ENCODE measurements at regions not wholly inside any gene's neighbourhood (a gene's known extent, or its start where the extent isn't known, plus 50 kb on each side); places are given as distances from the start of the nearest gene placed in this dataset.

- Histone ChIP-seq H3K4me3 (ENCODE audit: low read length) (no peak overlapping the region), H3K4me1 (ENCODE audit: insufficient read depth, low read length) (no peaks in the 10 kb centered on the region), H3K27ac (ENCODE audit: low read depth in 1 of 2, low read length in 2 of 2) (no peak overlapping the region), H3K27me3 (ENCODE audit: control insufficient read depth in 1 of 2, insufficient read depth in 2 of 2, low read length in 2 of 2) (peaks cover 0 to under 1% of the 10 kb centered on the region in 2 experiments), H3K9me3 (ENCODE audit: control insufficient read depth in 1 of 2, insufficient read depth in 1 of 2, low read length in 2 of 2) (no peaks in the 10 kb centered on the region), H3K36me3 (ENCODE audit: insufficient read depth, low read length) (no peaks in the 10 kb centered on the region)
- ATAC-seq (ENCODE audit: poor library complexity) (no peak), DNase-seq (no peak)
- H3K4me1 Mint-ChIP-seq (ENCODE audit: low read depth): no peaks in the 10 kb centered on the region
- no peaks in the 10 kb centered on the region for H3K9me3 Mint-ChIP-seq
- H3K36me3 Mint-ChIP-seq (ENCODE audit: low read depth): no peaks in the 10 kb centered on the region
- CTCF ChIA-PET: no interaction called here
- POLR2A ChIA-PET: no interaction called here
- TF ChIP-seq CTCF (IDR thresholded peaks at IDR 0.05): no peak
- H3K4me3 Mint-ChIP-seq: no peak overlapping the region
- intact Hi-C loops (cut with DNase I, micrococcal nuclease): no loop called here
- no peaks in the 10 kb centered on the region for H3K27me3 Mint-ChIP-seq
- no peak overlapping the region for H3K27ac Mint-ChIP-seq
These were observed 168.9 kb downstream of the COPRS start for GRCh38 chr17:31690151-31690551.

GRCh38 chr17:31688701-31689100, 170.3 kb downstream of the COPRS start:
- Histone ChIP-seq H3K4me1 (ENCODE audit: insufficient read depth, low read length) (no peaks in the 10 kb centered on the region), H3K9me3 (ENCODE audit: control insufficient read depth in 1 of 2, insufficient read depth in 1 of 2, low read length in 2 of 2) (no peaks in the 10 kb centered on the region), H3K36me3 (ENCODE audit: insufficient read depth, low read length) (no peaks in the 10 kb centered on the region), H3K27me3 (ENCODE audit: control insufficient read depth in 1 of 2, insufficient read depth in 2 of 2, low read length in 2 of 2) (peaks cover 0 to 8% of the 10 kb centered on the region in 2 experiments), H3K27ac (ENCODE audit: low read depth in 1 of 2, low read length in 2 of 2) (no peak overlapping the region), H3K4me3 (ENCODE audit: low read length) (no peak overlapping the region)
- DNase-seq: no peak
- no peak for ATAC-seq (ENCODE audit: poor library complexity)
- H3K36me3 Mint-ChIP-seq (ENCODE audit: low read depth): no peaks in the 10 kb centered on the region
- intact Hi-C loops (cut with DNase I, micrococcal nuclease): no loop called here
- no peak overlapping the region for H3K27ac Mint-ChIP-seq
- H3K9me3 Mint-ChIP-seq: no peaks in the 10 kb centered on the region
- POLR2A ChIA-PET: no interaction called here
- CTCF ChIA-PET: no interaction called here
- no peaks in the 10 kb centered on the region for H3K4me1 Mint-ChIP-seq (ENCODE audit: low read depth)
- TF ChIP-seq CTCF (IDR thresholded peaks at IDR 0.05): no peak
- H3K27me3 Mint-ChIP-seq: peaks cover 1% of the 10 kb centered on the region
- no peak overlapping the region for H3K4me3 Mint-ChIP-seq

GRCh38 chr17:31687505-31688126, 171.4 kb downstream of the COPRS start:
- Mint-ChIP-seq H3K4me3 (no peak overlapping the region), H3K36me3 (ENCODE audit: low read depth) (no peaks in the 10 kb centered on the region), H3K27me3 (peaks cover 12% of the 10 kb centered on the region), H3K27ac (no peak overlapping the region), H3K4me1 (ENCODE audit: low read depth) (no peaks in the 10 kb centered on the region), H3K9me3 (no peaks in the 10 kb centered on the region)
- no peak overlapping the region for H3K27ac ChIP-seq (ENCODE audit: low read depth in 1 of 2, low read length in 2 of 2)
- H3K9me3 ChIP-seq (ENCODE audit: control insufficient read depth in 1 of 2, insufficient read depth in 1 of 2, low read length in 2 of 2): no peaks in the 10 kb centered on the region
- peaks cover 0 to 8% of the 10 kb centered on the region in 2 experiments for H3K27me3 ChIP-seq (ENCODE audit: control insufficient read depth in 1 of 2, insufficient read depth in 2 of 2, low read length in 2 of 2)
- no peak for TF ChIP-seq CTCF (IDR thresholded peaks at IDR 0.05)
- no peaks in the 10 kb centered on the region for H3K36me3 ChIP-seq (ENCODE audit: insufficient read depth, low read length)
- DNase-seq (no peak), ATAC-seq (ENCODE audit: poor library complexity) (no peak)
- CTCF ChIA-PET: no interaction called here
- H3K4me3 ChIP-seq (ENCODE audit: low read length): no peak overlapping the region
- POLR2A ChIA-PET: no interaction called here
- intact Hi-C loops (cut with DNase I, micrococcal nuclease): no loop called here
- H3K4me1 ChIP-seq (ENCODE audit: insufficient read depth, low read length): no peaks in the 10 kb centered on the region

All from CD4-positive, alpha-beta T cell (primary cell).